GM13976 (cell line): ENCODE measurements at regions not wholly inside any gene's neighbourhood (a gene's known extent, or its start where the extent isn't known, plus 50 kb on each side); places are given as distances from the start of the nearest gene placed in this dataset.

ENCODE experiments used
- DNase-seq: peaks from one replicate; pipeline ENCODE4 v3.0.0; 2012; ENCODE audit warnings: low spot score
- CTCF ChIP-seq: IDR thresholded peaks from 2 replicates; pipeline ENCODE4 v1.5.1; 2012; ENCODE audit warnings: borderline replicate concordance, mild to moderate bottlenecking; ENCODE audit not compliant: insufficient read depth; ENCODE audit errors: extremely low read depth, missing control alignments, control extremely low read depth
- in situ Hi-C: fragments of 300-500 bp; cut with MboI; formaldehyde crosslinking; loops from one replicate; pipeline ENCODE4 v1.12.0; 2022; ENCODE audit warnings: low sequenced_read_pairs, mixed read lengths, inconsistent platforms; ENCODE audit not compliant: unreplicated experiment

- no peak for TF ChIP-seq CTCF
- DNase-seq: no peak
- in situ Hi-C loops: no loop called here
These were observed 74.7 kb upstream of the MKLN1 start for GRCh38 chr7:131252976-131253375.

DNA sequence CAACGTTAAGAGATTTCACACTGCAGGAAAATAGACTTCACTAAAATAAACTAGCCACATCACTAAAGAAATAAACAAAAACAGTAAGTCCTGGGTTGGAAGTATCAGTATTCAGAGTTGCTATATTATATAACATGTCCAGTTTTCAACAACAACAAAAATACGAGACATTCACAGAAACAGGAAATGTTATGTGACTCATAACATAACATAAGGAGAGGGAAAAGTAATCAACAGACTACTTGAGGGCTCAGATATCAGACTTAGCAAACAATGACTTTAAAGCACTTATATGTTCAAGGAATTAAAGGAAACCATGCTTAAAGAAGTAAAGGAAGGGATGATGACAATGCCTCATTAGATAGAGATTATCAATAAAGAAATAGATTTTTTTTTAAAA, 73.5 kb upstream of the MKLN1 start:
- TF ChIP-seq CTCF: no peak
- in situ Hi-C loops: no loop called here
- DNase-seq: no peak

DNA sequence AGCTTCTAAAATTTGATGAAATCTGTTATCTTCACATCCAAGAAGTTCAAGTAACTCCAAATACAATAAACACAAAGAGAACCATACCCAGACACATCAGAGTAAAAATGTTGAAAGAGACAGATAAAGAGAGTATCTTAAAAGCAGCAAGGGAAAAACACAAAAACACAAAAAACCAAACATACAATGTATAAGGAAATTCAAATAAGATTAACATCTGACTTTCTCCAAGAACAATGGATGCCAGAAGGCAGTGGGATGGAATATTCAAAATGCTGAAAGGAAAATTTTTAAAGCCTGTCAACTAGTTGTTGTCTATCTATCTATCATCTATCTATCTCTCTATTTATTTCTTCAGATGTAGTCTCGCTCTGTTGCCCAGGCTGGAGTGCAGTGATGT, 72.4 kb upstream of the MKLN1 start:
- in situ Hi-C loops: no loop called here
- no peak for TF ChIP-seq CTCF

GRCh38 chr7:131261476-131261994, 66.1 kb upstream of the MKLN1 start:
- no peak for TF ChIP-seq CTCF
- in situ Hi-C loops: no loop called here
- DNase-seq: no peak

More for the DNA sequence above, 72.4 kb upstream of the MKLN1 start:
- DNase-seq: no peak

GRCh38 chr7:131265227-131265626, 62.4 kb upstream of the MKLN1 start:
- in situ Hi-C loops: no loop called here
- no peak for DNase-seq
- TF ChIP-seq CTCF: no peak

DNA sequence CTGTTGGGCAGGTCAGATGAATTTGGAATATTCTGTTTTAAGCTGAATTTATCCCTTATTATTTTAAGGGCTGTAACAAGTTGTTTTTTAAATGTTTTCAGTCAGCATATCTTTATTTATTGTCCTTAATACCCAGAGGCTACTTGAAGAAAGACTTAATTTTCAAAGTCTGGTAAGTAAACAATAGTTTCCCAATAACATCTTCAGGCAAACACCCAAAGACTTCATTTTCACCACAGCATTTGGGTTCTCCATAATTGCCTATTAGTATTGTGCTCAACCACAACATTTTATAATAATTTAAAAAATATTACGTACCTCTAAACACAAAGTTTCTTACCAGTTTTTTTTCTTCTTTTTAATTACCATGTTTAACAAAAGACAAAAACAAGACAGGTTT, 60.0 kb upstream of the MKLN1 start:
- in situ Hi-C loops: no loop called here
- no peak for TF ChIP-seq CTCF
- DNase-seq: no peak

DNA sequence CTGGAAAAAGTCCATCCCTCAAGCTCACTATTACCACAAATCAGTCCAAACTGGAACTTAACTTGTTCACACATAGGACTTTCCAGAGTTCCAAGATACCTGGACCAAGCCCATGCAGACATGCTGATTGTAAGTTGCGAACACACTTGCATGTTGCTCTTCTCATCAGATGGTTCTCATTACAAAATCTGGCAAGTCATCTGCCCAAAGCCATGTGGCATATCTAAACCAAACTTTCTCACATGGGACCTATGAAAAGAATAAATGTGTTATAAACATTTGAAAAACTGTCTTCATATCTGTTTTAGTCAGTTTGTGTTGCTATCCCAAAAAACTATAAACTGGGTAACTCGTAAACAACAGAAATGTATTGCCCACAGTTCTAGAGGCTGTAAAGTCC, 58.8 kb upstream of the MKLN1 start:
- no peak for DNase-seq
- in situ Hi-C loops: no loop called here
- no peak for TF ChIP-seq CTCF
